ENCODE measurements at regions not wholly inside any gene's neighbourhood (a gene's known extent, or its start where the extent isn't known, plus 50 kb on each side); places are given as distances from the start of the nearest gene placed in this dataset.

DNA sequence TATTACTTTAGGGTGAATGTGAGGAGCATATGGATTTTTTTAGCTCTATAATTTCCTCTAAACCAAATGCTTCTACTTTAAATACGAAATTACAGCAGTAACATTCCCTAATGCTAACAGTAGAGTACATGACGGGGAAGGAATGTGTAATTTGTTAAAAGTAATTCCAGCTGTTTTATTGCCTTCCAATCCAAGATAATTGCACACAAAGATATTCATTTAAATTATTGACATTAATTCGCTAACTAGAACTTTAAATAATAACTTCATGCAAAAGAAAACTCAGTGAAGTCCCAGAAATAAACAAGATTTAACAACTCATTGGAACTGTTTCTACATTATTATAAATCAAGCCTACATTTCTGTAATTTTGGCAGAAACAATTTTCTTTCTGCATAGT is 261.4 kb upstream of the CFAP20DC start:
- no peak for TF ChIP-seq CTCF (conservative IDR thresholded peaks at IDR 0.05; ENCODE audit: low read depth in 2 of 2)
- TF ChIP-seq POLR2AphosphoS5 (IDR thresholded peaks at IDR 0.05; ENCODE audit: low read depth): no peak
- TF ChIP-seq, protein P1, sequence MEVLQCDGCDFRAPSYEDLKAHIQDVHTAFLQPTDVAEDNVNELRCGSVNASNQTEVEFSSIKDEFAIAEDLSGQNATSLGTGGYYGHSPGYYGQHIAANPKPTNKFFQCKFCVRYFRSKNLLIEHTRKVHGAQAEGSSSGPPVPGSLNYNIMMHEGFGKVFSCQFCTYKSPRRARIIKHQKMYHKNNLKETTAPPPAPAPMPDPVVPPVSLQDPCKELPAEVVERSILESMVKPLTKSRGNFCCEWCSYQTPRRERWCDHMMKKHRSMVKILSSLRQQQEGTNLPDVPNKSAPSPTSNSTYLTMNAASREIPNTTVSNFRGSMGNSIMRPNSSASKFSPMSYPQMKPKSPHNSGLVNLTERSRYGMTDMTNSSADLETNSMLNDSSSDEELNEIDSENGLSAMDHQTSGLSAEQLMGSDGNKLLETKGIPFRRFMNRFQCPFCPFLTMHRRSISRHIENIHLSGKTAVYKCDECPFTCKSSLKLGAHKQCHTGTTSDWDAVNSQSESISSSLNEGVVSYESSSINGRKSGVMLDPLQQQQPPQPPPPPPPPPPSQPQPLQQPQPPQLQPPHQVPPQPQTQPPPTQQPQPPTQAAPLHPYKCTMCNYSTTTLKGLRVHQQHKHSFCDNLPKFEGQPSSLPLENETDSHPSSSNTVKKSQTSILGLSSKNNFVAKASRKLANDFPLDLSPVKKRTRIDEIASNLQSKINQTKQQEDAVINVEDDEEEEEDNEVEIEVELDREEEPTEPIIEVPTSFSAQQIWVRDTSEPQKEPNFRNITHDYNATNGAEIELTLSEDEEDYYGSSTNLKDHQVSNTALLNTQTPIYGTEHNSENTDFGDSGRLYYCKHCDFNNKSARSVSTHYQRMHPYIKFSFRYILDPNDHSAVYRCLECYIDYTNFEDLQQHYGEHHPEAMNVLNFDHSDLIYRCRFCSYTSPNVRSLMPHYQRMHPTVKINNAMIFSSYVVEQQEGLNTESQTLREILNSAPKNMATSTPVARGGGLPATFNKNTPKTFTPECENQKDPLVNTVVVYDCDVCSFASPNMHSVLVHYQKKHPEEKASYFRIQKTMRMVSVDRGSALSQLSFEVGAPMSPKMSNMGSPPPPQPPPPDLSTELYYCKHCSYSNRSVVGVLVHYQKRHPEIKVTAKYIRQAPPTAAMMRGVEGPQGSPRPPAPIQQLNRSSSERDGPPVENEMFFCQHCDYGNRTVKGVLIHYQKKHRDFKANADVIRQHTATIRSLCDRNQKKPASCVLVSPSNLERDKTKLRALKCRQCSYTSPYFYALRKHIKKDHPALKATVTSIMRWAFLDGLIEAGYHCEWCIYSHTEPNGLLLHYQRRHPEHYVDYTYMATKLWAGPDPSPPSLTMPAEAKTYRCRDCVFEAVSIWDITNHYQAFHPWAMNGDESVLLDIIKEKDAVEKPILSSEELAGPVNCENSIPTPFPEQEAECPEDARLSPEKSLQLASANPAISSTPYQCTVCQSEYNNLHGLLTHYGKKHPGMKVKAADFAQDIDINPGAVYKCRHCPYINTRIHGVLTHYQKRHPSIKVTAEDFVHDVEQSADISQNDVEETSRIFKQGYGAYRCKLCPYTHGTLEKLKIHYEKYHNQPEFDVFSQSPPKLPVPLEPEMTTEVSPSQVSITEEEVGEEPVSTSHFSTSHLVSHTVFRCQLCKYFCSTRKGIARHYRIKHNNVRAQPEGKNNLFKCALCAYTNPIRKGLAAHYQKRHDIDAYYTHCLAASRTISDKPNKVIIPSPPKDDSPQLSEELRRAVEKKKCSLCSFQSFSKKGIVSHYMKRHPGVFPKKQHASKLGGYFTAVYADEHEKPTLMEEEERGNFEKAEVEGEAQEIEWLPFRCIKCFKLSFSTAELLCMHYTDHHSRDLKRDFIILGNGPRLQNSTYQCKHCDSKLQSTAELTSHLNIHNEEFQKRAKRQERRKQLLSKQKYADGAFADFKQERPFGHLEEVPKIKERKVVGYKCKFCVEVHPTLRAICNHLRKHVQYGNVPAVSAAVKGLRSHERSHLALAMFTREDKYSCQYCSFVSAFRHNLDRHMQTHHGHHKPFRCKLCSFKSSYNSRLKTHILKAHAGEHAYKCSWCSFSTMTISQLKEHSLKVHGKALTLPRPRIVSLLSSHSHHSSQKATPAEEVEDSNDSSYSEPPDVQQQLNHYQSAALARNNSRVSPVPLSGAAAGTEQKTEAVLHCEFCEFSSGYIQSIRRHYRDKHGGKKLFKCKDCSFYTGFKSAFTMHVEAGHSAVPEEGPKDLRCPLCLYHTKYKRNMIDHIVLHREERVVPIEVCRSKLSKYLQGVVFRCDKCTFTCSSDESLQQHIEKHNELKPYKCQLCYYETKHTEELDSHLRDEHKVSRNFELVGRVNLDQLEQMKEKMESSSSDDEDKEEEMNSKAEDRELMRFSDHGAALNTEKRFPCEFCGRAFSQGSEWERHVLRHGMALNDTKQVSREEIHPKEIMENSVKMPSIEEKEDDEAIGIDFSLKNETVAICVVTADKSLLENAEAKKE (CRISPR knock-in tag; IDR thresholded peaks at IDR 0.05): no peak
- no peak for TF ChIP-seq CREB1 (CRISPR knock-in tag; IDR thresholded peaks at IDR 0.05; ENCODE audit: low read depth)
- TF ChIP-seq EZH2 (IDR thresholded peaks at IDR 0.05; ENCODE audit: low read depth, unreplicated experiment): no peak
